HG02798 (cell line): ENCODE measurements at regions not wholly inside any gene's neighbourhood (a gene's known extent, or its start where the extent isn't known, plus 50 kb on each side); places are given as distances from the start of the nearest gene placed in this dataset.
A peak's percentile ranks its signal among the peaks of the same experiment; 100 is the strongest.

Experiments
- ATAC-seq: cut with Tn5 transposase; IDR thresholded peaks from one replicate; pipeline ENCODE4 v1.9.1; 2021; ENCODE audit warnings: mild to moderate bottlenecking; ENCODE audit not compliant: unreplicated experiment, poor library complexity

DNA sequence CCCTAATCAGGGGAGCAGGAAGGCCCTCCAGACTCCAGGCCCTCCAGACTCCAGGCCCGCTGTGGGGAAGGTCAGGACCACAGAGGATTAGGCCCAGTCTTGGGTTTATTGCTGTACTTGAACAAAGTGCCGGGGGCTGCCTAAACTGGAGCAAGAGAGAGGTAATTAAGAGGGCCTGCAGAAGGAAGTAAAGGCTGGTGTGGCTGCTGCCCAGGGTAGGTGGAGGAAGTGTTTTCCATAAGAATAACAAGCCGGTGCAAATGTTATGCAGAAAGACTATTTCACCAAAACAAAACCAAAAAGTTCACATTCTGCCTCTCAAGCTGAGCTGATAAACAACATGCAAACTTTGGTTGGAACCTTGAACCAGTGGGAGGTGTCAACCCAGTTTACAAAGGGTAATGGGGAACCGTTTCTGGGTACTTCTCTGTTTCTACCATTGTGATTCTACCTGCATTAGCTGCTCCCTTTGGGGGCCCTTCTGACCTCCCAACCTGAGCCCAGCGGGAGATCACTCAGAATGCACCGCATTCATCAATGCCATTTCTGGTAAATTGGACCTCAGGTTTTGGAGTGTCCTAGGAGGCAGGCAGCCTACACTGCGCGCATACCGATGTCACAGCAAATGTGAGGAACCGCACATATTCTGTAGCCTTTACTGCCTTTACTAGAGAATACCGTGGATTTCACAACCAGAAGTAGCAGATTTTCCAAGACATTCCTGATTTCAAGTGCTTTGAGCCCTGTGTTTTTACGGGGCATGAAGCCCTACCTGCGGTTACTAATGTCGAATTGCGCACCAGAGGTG lies 59.7 kb upstream of the BCOR start:
- no peak for ATAC-seq

DNA sequence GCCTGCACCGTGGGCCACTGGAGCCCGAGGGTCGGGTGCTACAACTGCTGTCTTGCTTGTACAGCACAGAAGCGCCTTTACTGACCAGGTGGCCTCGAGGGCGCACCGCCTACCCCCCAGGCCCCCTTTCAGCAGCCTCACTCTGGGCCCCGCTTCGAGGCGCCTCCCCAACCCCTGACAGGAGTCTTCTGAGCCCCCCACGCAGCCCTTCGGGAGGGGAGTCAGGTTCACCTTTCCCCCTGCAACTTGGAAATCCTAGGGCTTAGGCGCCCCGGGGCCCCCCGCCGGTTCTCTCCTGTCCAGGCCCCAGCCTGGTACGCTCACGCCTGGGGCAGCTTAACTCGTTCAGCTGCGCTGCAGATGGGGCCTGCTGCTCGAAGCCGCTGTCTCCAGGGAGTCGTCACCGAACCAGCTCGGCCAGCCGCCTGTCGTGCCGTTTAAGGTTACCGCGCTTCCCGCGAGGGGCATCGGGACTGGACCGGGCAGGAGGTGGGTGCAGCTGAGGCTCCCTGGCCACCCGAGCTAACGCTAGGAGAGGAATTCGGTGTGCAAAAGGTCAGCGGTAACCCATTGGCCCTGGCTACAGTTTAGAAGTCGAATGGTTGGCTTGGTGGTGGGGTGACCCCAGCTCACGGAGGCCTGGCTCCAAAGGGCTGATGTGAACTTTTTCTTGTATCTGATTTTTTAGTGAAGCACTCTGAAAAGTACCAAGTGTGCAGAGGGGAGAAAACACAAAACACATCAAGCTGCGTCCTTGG lies 58.9 kb upstream of the BCOR start:
- ATAC-seq, result no peak

DNA sequence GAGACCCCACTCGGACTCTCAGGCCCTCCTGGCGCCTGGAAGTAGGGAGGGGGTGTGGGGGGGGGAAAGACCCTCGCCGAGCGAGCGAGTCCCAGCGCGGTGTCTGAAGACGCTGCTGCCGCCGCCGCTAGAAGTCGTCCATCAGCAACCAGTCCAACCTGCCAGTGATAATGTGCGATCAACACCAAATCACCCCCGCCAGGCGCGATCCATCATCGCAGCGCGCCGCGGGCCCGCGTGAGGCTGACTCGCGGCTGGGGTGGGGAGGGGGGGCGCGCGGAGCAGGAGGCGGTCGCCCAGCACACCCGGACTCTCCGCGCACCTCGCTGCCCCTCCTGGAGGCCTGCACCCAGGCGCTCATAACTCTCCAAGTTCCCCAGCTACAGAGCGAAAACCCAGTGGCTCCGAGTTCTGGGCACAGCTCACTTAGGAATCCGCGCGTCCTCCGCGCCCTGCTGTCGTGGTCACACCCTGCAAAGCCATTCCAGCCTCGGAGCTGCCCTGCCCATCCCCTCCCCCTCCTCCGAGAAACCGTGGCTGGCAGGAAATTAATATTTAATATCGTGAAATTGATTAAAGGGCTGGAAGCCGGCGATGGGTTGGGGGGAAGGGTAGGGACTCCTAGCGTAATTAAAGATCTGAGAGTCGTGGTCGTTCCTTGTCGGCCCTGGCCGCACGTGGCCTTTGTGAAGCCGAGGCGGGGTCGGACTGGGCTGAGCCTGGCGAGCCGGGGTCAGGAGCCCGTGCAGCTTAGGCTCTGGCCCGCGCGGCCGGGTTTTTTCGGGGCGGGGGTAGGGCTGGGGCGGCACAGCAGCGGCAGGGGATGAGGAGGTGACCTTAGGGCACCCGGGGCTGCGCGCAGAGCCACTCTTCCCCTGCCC lies 58.1 kb upstream of the BCOR start:
- no peak for ATAC-seq

DNA sequence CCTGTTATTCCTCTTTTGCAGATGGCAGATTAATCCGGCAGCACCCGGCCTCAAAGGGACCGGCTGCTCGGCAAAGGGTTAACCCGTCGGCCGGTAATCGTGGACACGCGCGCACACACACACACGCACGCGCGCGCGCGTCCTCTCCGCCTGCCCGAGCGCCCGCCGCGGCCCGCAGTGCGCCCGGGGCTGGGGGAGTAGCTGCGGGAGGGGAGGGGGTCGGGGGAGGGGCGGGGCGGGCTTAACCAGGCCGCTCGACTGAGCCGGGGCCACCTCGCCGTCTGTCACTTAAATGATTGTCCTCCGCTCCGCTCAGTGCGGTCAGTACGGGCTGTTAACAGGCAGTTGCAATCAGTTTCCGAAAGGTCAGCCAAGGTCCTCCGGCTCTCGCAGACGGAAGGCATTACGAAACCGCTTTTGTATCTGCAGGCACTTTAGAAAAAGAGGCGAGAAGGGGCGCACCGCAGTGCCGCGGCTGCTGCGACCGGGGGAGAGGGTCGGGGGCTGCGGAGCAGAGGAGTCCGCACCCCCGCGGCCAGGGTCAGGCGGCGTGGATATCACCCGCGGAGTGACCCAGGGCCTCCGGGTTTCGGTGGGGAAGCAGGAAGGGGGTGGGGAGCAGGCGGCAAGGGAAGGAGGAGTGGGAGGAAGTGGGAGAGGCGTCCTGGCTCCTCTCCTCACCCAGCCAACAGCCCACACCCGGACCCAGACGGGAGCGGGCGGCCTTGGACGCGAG lies 57.3 kb upstream of the BCOR start:
- no peak for ATAC-seq

DNA sequence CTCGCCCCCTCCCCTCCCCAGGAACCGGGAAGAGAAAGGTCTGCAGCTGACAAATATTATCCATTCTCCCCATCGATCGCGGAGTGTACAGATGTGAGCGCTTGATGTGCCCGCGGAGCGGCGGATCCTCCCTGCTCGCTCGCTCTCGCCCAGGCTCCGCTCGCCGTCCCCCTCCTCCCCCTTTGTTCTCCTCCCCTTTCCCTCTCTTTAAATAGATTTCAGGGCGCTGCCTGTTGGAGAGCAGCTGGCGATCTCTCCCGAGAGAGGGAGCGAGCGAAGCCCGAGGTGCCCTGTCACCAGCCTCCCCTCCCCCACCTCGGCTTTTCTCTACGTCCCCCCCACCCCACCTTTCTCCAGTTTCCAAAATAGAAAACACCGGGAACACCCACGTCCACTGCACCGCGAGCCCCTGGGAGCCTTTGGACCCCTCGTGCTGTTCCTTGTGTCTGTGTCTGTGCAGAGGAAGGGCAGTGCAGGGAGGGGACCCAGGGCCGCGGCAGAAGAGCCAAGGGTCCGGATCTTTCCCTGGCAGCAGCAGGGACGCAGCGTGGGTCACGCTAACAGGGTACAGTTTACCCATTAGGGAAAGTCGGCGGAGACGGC lies 56.6 kb upstream of the BCOR start:
- ATAC-seq, result no peak

DNA sequence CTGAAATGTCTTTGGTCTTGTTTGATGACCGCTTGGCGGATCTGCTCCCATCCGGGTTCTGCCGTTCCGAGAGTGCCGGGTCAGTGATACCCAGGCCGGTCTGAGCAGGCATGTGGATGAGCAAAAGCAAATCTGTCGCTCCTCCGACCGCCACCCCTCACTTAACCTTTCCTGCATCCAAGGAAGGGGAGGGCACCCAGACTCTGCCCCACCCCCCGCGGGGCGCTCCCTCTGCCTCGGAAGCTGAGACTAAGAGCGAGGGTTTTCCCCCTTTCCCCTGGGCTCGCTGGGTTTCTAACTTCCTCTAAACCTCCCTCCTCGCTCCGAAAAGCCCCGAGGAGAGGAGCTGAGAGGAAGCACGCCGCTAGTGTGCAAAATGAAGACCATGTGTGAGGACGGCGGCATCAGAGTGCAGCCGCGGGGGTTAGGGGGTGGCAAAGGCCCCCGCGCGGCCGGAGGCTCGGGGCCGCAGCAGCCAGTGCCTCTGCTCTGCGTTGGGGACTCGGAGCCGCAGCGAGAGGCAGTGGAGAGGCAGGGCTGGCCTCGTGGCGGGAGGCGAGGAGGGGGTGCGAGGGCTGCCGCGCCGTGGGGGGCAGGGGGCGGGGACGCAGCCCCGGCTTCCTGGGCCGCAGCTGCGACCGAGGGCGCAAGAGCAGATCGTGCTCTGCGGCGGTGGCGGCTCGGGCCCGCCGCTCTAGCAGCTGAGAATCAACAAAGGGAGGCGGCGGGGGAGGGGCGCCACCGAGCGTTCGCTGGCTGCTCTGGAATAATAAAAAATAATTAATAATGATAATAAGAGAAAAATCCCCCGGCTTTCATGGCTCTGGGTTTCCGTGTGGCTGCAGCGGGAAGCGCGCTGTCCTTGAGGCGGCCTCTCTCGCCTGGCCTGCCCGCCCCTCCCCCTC lies 55.8 kb upstream of the BCOR start:
- ATAC-seq, result peak; percentile 60

DNA sequence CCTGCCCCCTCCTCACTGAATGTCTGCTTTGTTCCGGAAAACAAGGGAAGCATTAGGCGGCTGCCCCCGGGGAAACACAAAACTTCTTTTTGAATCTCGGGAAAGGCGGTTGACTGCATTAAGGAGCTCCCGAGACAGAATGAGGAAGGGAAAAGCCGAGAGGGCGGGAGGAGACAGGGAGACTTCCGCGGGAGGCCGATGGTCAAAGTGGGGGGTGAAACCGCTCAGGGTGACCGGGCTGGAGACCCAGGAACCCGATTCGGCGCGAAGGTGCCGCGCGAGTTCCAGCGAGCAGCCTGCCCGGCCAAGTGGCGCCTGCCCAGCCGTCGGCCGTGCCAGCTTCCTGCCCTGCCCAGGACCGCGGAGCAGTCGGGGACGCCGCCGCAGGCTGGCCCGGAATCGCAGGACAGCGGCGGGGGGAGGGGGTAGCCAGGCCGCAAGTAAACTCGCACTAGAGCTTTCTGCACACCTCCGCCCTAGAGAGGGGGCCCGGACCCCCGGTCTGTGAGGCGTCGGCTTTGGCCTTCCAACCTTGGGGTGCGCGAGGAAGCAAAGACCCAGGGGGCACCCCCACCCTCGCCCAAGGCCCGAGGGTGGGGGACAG lies 55.1 kb upstream of the BCOR start:
- no peak for ATAC-seq

DNA sequence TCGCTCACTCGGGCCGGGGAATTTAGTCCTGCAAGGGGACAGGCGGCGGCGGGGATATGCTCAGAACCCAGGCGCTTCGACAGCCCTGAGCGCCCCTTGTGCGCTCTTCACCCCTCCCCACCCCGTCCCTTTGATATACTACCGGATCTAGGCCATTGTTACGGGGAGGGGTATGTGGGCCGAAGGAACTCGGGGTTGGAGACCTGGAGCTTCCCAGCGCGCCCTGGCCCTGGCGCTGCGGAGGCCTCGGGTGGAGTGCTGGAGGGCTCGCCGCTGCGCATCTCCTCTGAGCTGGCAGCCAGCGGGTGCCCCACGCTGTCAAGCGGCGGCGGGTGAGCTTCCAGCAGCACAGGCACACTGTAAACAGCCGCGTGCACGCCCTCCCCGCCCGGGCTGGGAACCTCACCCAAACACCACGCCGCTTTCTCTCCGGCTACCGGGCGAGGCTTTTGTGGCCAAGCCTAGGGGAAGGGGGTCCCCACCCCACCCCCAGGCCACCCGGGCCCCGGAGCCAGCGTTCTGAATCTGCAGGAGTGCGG lies 54.5 kb upstream of the BCOR start:
- ATAC-seq, result no peak

GRCh38 chrX:40151211-40152172 lies 53.7 kb upstream of the BCOR start:
- ATAC-seq, result no peak

DNA sequence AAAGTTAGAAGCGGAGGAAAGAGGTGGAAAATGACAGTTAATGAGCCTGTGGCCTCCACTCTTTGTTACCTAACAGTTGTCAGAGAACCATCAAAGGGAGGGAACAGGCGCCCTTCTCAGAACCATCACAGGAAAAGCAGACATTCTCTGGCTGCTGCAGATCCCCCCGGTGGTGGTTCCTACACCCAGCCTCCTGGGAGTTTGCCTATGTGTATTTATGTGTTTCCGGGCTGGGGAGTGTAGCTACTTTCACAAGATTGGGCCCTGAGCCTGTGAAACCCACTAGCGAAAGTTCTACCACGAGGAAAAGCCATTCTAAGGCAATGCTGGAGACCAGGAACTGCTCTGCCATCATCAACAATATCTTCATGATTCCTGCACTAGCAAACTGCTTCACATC lies 52.7 kb upstream of the BCOR start:
- no peak for ATAC-seq

DNA sequence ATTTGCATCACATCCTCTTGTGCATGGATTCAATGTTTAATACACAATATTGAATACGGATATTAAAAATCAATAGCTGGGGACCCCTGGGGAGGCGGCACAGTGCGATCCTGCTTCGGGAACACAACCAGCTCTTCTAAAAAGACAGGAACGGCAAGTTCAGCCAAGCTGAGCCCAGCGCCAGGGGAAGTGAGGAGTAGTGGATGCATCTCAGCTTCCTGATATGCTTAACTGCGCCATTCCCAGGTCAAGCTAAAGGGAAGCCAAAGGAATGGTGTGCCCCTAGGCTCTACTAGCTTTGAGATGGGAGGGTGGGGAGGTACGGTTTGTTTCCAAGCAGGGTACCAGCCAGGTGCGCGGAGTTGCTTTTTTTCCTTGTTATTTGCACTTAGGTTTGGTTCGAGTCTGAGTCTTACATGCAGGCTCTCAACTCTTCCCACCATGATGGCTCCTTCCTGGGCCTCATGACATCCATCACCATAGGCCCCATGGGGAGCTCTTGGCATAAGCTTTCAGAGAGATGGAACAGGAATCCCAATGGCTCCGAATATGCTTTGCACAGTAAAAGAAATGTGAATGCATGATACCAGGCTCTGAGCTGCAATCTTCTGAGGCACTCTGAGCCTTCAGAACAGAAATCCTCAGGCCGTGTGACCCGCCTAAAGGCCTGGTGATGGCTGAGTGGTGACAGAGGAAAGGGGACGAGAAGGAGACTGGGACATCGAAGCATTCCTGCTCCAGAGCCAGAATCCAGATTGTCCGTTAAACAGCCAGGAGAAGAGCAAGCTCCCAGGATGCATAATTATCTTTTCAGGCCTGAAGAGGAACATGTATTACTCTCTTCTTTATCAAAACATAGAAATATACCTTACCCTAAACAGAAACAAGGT lies 51.8 kb upstream of the BCOR start:
- no peak for ATAC-seq

DNA sequence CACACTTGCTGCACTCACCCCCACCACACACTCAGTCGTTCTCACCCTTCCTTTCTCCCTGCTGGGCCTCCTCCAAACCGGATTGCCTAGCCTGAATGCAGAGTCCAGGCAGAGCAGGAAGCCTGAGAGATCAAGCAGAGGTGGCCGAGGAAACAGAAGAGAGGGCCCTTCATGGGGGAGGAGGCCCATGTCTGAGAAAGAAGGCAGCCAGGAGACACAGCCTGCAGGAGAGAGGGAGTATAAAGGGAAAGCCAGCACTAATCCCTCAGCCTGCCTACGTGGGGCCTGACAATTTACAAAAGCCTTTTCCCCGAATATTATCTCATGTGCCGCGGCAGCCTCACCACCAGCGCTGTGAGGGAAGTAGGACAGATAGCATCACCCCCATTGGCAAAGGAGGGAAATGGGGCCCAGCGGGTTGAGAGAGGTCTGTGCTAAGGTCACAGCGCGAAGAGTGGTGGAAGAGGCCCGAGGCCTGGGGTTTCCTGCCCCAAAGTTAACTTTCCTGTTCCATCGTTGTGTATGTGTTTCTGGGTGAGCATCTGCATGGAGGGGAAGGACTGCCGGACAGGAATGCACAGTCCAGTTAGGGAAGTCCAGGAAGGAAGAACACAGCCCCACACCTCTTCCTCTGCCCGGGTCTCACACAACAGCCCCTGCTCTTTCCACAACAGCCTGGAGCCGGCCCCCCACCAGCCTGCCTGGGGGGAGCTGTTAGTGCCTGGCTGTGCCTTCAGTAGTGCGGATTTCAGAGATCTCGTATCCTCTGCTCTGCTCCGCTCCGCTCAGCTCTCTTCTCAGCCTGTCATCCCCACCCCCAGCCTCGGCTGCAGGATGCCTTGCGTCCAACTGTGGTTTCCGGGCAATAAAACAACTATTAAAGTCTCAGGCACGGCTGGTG lies 50.9 kb upstream of the BCOR start:
- no peak for ATAC-seq

GRCh38 chrX:40147971-40148370 lies 50.2 kb upstream of the BCOR start:
- ATAC-seq, result no peak
